ENCODE measurements at regions not wholly inside any gene's neighbourhood (a gene's known extent, or its start where the extent isn't known, plus 50 kb on each side); places are given as distances from the start of the nearest gene placed in this dataset.
"Not testable (repeated sequence)": the region's sequence is repeated elsewhere in the genome, so short reads cannot be mapped to it uniquely, and the experiment has no call there.

DNA sequence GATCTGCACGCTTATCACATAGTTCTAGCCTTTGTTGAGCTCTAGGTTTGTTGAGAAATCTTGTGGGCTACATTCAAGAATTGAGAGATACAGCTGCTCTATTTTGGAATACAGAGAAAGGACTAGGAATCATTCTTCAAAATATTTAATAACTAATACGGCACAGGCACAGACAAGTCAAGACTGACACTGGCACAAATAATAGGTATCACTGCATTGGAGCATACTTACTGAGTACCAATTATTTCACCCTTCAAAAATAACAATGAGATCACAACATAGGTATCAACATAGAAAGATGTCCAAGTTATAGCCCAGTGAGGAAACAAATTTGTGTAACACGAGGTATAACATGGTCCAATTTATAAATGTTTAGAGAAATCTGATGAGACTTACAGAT, 133.7 kb upstream of the TSC22D2 start:
- intact Hi-C loops (cut with DNase I): no loop called here
- H3K4me1 ChIP-seq (ENCODE audit: control insufficient read depth in 2 of 3, insufficient read depth in 2 of 3, low read depth in 1 of 3, low read length in 3 of 3): peaks cover 0 to 4% (median 4%) of the 10 kb centered on the region in 3 donors
- TF ChIP-seq, protein P1, sequence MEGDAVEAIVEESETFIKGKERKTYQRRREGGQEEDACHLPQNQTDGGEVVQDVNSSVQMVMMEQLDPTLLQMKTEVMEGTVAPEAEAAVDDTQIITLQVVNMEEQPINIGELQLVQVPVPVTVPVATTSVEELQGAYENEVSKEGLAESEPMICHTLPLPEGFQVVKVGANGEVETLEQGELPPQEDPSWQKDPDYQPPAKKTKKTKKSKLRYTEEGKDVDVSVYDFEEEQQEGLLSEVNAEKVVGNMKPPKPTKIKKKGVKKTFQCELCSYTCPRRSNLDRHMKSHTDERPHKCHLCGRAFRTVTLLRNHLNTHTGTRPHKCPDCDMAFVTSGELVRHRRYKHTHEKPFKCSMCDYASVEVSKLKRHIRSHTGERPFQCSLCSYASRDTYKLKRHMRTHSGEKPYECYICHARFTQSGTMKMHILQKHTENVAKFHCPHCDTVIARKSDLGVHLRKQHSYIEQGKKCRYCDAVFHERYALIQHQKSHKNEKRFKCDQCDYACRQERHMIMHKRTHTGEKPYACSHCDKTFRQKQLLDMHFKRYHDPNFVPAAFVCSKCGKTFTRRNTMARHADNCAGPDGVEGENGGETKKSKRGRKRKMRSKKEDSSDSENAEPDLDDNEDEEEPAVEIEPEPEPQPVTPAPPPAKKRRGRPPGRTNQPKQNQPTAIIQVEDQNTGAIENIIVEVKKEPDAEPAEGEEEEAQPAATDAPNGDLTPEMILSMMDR (IDR thresholded peaks at IDR 0.05; ENCODE audit: borderline replicate concordance, extremely low read depth, insufficient read depth): no peak
- no peak overlapping the region for H3K27ac ChIP-seq (ENCODE audit: low read depth in 2 of 2, low read length in 2 of 2)
- H3K36me3 ChIP-seq (ENCODE audit: control insufficient read depth in 2 of 3, insufficient read depth in 3 of 3, low read length in 3 of 3): no peaks in the 10 kb centered on the region
- H3K9me3 ChIP-seq (ENCODE audit: control insufficient read depth in 2 of 3, insufficient read depth in 1 of 3, low read length in 3 of 3): no peaks in the 10 kb centered on the region
- FAIRE-seq: no peak
- H3K27me3 ChIP-seq (ENCODE audit: control insufficient read depth, insufficient read depth, low read length): no peaks in the 10 kb centered on the region
- no peak overlapping the region for H3K9ac ChIP-seq (ENCODE audit: low read length in 3 of 3)
- DNase-seq: no peak
- H3K4me3 ChIP-seq (ENCODE audit: low read length in 3 of 3): no peak overlapping the region

DNA sequence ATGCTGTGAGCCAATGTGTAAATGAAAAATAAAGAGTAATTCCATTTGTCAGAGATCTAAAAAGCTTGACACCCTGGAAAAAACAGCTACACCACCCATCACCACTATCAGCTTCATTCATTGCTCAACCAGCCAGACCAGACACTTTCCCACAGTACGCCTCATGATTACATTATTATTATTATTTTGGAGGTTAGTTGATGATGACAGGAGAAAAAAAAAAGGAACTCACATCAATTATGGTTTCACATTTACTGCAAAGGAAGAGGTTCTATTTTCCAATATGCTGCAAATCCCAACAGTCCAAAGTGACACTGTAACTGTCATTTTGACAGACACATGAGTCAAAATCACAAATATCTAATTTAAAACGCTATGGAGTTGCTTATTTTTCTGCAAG, 134.7 kb upstream of the TSC22D2 start:
- no peak for DNase-seq
- H3K36me3 ChIP-seq (ENCODE audit: control insufficient read depth in 2 of 3, insufficient read depth in 3 of 3, low read length in 3 of 3): no peaks in the 10 kb centered on the region
- TF ChIP-seq, protein P1 (IDR thresholded peaks at IDR 0.05; ENCODE audit: borderline replicate concordance, extremely low read depth, insufficient read depth): no peak
- H3K27me3 ChIP-seq (ENCODE audit: control insufficient read depth, insufficient read depth, low read length): no peaks in the 10 kb centered on the region
- H3K4me1 ChIP-seq (ENCODE audit: control insufficient read depth in 2 of 3, insufficient read depth in 2 of 3, low read depth in 1 of 3, low read length in 3 of 3): peaks cover 0 to 9% (median 0%) of the 10 kb centered on the region in 3 donors
- no peak for FAIRE-seq
- no peak overlapping the region for H3K27ac ChIP-seq (ENCODE audit: low read depth in 2 of 2, low read length in 2 of 2)
- H3K4me3 ChIP-seq (ENCODE audit: low read length in 3 of 3): no peak overlapping the region
- H3K9ac ChIP-seq (ENCODE audit: low read length in 3 of 3): no peak overlapping the region
- no peaks in the 10 kb centered on the region for H3K9me3 ChIP-seq (ENCODE audit: control insufficient read depth in 2 of 3, insufficient read depth in 1 of 3, low read length in 3 of 3)
- intact Hi-C loops (cut with DNase I): no loop called here

DNA sequence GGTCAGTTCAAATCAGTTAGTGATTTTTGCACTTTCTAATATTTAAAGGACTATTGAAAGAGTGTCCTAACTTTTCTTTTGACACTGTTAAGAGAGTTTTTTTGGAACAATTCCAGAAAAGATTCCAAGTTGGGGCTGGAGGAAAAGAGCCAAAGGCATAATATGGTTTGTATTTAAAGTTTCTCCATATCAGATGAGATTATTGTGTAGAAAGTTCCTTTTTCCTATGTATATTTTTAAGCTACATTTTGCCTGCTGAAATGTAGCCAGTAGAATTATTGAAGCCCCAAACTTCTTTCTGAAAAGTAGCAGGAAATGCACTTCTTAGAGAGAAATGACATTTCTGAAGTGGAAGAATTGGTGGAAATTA, 136.5 kb upstream of the TSC22D2 start:
- DNase-seq (no peak), FAIRE-seq (no peak)
- Histone ChIP-seq H3K4me3 (ENCODE audit: low read length in 3 of 3) (no peak overlapping the region), H3K36me3 (ENCODE audit: control insufficient read depth in 2 of 3, insufficient read depth in 3 of 3, low read length in 3 of 3) (no peaks in the 10 kb centered on the region), H3K4me1 (ENCODE audit: control insufficient read depth in 2 of 3, insufficient read depth in 2 of 3, low read depth in 1 of 3, low read length in 3 of 3) (peaks cover 0 to 5% (median 0%) of the 10 kb centered on the region in 3 donors), H3K9me3 (ENCODE audit: control insufficient read depth in 2 of 3, insufficient read depth in 1 of 3, low read length in 3 of 3) (no peaks in the 10 kb centered on the region), H3K9ac (ENCODE audit: low read length in 3 of 3) (no peak overlapping the region), H3K27ac (ENCODE audit: low read depth in 2 of 2, low read length in 2 of 2) (no peak overlapping the region), H3K27me3 (ENCODE audit: control insufficient read depth, insufficient read depth, low read length) (no peaks in the 10 kb centered on the region)
- intact Hi-C loops (cut with DNase I): no loop called here
- TF ChIP-seq, protein P1 (IDR thresholded peaks at IDR 0.05; ENCODE audit: borderline replicate concordance, extremely low read depth, insufficient read depth): no peak

DNA sequence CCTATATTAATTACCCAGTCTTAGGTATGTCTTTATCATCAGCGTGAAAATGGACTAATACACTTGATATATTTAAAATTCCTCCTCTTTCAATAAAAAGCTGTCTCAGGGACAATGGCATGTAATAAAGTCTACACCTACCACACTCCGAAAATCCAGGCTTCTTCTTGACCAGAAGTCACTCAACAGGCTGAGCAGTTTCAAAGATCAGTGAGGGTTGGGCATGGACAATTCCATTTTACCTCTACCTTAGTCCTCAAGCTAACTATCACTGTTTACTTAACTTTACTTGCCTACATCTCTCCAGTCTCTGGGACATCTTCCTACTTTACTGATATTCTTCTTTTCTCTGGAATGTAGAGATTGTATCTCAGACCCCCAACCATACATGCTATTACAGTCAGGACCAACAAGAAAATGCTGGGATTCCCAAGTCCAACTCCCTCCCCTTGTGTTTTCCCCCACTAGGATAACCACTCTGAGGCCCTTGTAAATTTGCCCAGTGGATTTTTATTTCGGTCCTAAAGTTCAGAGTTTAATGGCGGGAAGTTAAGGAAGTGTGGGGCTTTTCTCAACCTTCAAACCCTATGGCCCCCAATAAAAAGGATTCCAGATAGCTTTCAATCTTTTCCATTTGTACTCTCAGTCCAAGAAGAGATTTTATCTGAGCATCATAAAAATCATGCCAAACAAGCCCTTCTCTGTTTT, 137.1 kb upstream of the TSC22D2 start:
- no peaks in the 10 kb centered on the region for H3K36me3 ChIP-seq (ENCODE audit: control insufficient read depth in 2 of 3, insufficient read depth in 3 of 3, low read length in 3 of 3)
- H3K9ac ChIP-seq (ENCODE audit: low read length in 3 of 3): no peak overlapping the region
- H3K9me3 ChIP-seq (ENCODE audit: control insufficient read depth in 2 of 3, insufficient read depth in 1 of 3, low read length in 3 of 3): no peaks in the 10 kb centered on the region
- TF ChIP-seq, protein P1 (IDR thresholded peaks at IDR 0.05; ENCODE audit: borderline replicate concordance, extremely low read depth, insufficient read depth): no peak
- intact Hi-C loops (cut with DNase I): no loop called here
- H3K27ac ChIP-seq (ENCODE audit: low read depth in 2 of 2, low read length in 2 of 2): no peak overlapping the region
- DNase-seq (no peak), FAIRE-seq (no peak)
- no peaks in the 10 kb centered on the region for H3K27me3 ChIP-seq (ENCODE audit: control insufficient read depth, insufficient read depth, low read length)
- H3K4me3 ChIP-seq (ENCODE audit: low read length in 3 of 3): no peak overlapping the region
- H3K4me1 ChIP-seq (ENCODE audit: control insufficient read depth in 2 of 3, insufficient read depth in 2 of 3, low read depth in 1 of 3, low read length in 3 of 3): peaks cover 0 to 5% (median 0%) of the 10 kb centered on the region in 3 donors

DNA sequence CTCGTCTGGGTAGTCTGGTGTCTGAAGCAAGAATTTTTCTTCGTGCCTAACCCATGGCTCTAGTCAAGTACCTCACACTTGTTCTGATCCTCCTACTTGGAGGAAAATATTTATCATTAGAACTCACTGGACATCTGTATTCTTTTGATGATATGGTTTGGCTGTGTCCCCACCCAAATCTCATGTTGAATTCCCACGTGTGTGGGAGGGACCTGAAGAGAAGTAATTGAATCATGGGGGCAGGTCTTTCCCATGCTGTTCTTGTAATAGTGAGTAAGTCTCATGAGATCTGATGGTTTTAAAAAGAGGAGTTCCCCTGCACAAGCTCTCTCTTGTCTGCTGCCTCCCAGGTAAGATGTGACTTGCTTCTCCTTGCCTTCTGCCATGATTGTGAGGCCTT, 137.7 kb upstream of the TSC22D2 start:
- DNase-seq; H3K9me3 ChIP-seq (ENCODE audit: control insufficient read depth in 2 of 3, insufficient read depth in 1 of 3, low read length in 3 of 3); H3K4me1 ChIP-seq (ENCODE audit: control insufficient read depth in 2 of 3, insufficient read depth in 2 of 3, low read depth in 1 of 3, low read length in 3 of 3); H3K4me3 ChIP-seq (ENCODE audit: low read length in 3 of 3); FAIRE-seq; H3K27me3 ChIP-seq (ENCODE audit: control insufficient read depth, insufficient read depth, low read length); intact Hi-C loops (cut with DNase I); H3K9ac ChIP-seq (ENCODE audit: low read length in 3 of 3); H3K36me3 ChIP-seq (ENCODE audit: control insufficient read depth in 2 of 3, insufficient read depth in 3 of 3, low read length in 3 of 3); H3K27ac ChIP-seq (ENCODE audit: low read depth in 2 of 2, low read length in 2 of 2): not testable (repeated sequence)

Data from kidney (tissue), 13 donors.